Stimulated activated CD4-positive, alpha-beta T cell treated with anti-CD3 and anti-CD28 coated beads, Interleukin-1b, Interleukin-23, amount 100 ng/mL, for 1 hour (primary cell): ENCODE measurements at regions not wholly inside any gene's neighbourhood (a gene's known extent, or its start where the extent isn't known, plus 50 kb on each side); places are given as distances from the start of the nearest gene placed in this dataset.
"Not testable (repeated sequence)": the region's sequence is repeated elsewhere in the genome, so short reads cannot be mapped to it uniquely, and the experiment has no call there.

ENCODE experiments used
- DNase-seq, 2 donors: peaks; one replicate each; pipeline ENCODE4 v3.0.0-alpha.2; 2020; ENCODE audit warnings: low read depth in 2 of 2

DNA sequence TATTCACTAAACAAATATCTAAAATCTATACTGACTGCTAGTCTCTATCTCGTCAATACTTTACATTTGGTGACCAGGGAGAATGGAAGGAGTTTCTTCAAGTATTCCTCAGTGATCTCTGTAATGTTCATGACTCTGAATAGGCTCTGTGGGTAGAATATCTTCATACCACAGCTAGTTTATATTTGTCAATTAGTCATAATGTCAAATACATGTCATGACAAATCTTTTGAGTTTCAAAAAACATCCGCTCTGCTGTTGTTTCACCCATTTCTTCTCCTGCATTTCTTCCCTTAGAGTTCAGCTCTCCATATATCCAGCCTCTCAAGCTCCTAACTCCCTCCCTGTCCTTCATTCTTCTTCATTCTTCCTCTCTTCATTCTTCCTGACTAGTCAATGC, 206.5 kb upstream of the FANCL start:
- DNase-seq = no peak

DNA sequence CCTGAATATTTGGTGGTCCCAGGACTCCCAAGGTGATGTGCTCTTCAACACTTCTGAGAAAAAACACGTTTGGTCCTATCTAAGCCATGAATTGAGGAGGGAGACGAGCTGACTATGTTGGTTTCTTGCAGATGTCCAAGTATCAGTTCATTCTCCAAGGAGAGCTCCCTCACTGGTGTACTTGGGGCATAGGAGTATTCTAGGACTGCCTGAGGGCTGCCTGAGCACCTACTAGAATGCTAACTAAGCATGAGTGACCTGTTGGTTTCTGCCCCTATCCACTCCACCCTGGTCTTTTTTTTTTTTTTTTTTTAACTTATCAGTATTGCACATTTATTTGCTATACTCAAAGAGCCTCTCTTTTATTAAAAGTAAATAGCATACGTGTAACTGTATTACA, 200.5 kb upstream of the FANCL start:
- no peak for DNase-seq

DNA sequence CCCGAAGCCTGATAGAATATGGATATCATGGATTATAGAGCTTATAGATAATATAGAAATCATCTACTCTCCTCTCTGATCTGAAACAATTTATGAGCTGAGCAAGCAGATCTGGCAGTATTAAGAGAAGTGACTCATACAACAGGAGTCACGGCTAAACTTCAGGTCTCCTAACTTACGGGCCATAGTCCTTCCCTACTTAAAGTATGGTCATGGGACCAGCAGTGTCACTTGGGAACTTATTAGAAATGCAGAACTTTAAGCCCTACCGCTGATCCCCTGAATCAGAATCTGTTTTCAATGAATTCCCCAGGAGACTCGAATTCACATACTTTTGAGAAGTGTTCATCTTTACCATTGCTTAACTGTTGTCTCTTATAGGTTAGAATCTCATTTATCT, 195.7 kb upstream of the FANCL start:
- DNase-seq = no peak

DNA sequence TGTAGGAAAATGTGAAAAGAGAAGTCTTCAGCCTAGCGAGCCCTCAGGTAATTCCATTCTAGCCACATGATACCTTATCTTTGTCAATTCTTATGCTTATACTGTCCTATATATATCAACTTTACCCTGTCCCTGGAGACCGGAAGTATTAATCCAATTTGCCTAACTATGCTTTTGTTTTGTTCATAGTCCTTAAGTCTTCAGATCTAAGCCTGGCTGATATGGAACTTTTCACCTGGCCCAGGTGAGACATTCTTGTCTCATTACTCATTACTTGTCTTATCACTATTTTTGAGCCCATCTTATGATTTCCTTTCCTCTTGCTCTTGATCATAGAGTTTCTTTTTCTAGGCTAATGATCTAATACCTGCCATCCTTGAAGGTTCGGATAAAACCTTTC, 194.1 kb upstream of the FANCL start:
- no peak for DNase-seq

DNA sequence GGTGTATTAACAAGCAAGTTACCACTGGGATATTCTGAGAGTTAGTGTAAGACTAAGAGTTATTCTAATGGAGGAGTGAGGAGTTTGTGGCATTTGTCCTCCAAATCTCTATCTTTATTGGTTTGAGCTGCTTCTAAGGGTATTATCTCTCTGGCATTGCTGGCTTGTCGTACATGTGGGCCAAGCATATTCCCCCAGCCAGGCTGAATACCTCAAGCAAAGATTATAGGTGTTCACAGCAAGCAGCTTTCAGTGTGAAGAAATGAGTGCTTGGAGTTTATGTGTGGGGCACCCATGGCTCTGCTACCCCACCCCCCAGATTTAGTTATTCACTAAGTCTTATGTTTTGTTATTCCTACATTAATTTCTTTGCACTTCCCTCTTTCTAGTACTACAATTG, 193.6 kb upstream of the FANCL start:
- no peak for DNase-seq

DNA sequence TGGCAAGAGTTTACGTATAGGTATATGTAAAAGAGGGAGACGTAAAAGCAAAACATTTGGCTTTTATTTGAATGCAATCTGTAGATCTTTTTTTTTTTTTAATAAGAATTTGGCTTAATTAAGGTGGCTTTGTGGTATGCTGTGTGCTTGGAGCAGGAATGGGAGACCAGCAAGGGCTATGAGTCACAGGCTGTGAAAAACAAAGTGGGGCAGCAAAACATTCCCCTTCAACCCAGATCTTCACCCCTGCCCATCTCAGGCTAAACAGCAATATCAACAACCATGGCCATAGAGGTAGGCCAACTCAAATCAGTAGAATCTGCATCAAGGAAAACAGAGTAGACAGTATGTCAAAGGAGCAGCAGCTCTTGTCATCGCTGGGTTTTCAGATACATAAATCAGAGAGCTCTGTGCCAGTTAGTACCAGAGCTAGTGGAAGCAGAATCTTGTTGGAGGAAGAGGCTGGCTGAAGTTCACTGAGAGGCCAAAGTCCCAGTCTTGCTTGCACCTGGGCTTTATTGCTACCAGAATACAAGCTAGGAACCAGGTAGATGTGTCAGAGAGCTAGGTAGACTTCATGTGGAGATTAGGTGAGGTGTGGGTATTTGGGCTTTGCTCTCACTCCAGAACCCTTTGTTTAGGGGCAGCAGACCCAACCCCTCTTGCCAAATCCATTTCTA, 191.5 kb upstream of the FANCL start:
- DNase-seq = no peak

DNA sequence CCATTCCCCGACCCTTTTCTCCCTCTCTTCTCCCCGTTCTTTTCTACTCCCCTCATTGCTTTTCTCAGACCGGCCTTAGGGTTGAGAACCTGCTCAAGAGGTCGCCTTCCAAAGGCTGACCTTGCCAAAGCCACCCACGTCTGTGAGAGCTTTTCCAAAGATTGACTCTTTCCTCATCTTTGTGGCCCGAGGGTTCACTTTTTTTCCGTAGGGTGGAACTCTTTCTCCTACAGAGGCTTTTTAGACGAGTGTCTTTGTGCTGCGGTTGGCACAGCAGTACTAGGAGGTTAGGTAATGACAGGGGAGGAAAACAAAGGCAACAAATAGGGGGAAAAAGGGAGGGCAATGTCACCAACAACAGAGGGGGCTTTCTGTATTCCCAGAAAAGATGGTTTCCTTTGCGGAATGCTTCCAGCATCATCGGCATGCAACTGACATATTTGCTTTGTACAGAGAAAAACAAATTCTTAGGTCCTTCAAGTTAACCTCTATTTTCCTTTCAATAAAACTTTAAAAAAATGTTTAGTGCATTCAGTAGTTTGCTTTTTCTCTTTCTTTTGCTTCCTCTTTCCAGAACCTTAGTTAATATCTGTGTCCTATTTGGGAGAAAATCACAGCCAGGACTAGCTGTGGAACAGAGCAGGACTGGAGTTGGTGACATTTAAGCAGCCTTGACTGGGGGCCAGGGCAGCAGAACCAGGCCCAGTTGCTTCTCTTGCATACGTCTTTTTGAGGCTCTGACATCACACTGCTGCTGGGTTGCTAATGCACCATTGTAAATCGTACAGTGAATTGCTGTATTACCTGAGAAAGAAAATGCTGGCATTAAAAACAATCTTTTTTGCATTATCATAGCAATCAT, 188.1 kb upstream of the FANCL start:
- DNase-seq = no peak

DNA sequence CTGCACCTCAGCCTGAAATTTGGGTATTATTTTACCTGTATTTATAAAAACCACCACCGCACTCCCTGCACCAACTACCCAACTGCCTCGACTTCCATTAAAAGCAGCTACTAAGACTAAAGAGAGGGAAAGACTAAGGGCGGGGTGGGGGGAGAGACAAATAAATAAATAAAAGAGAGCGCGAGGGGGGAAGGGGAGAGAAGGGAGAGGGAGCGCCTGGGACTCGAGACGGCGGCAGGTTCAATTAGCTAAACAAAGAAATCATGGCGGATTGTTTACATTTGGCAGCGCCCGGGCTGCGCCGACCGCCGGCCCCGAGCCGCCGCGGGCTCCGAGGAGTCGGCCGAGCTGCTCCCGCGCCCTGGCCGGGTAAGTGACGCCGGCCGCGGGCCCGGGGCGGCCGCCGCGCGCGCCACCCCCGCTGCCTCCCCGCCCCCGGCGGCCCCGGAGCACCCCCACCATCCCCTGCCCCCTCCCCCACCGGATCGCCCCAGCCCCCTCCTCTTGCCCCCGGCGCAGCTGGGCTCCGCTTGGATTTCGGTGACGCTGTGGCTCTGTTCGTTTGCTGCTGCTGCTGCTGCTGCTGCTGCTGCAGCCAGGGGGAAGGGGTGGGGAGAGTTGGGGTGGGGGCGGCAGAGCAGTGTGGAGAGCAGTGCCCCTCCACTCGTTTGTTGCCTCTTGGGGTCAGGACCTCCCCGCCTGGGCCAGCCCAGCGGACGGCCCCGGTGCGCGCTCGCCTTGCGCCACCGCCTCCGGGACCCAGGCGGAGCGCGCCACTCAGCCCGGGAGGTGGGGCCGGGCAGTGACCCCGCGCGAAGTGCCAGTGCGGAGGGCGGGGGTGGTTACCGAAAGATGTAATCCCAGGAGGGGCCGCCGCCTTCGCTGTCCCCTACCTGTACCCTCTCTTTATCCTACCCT, 187.2 kb upstream of the FANCL start:
- no peak for DNase-seq

DNA sequence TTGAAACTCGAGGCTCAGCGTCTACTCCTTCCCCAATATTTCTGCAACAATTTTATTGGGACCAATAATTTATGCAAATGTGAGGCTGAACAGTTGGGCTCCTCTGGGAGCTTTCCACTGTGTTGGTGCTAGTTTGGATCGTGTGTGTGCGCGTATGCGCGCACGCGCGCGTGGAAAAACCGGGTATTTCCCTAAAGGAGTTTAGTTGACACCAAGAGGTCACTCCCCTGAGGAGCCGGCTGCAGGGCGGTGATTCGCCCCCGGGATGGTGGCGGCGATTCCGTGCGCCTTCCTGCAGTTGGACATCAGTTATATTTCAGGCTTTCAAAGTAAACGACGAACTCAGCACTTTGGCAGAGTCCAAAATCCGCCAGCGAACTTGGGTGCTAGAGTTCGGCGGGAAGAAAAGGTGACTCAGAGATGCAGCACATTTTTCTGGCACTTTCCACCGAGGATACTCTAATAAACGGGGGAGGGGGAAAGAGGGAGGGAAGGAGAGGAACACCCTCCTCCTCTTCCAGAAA, 186.5 kb upstream of the FANCL start:
- DNase-seq = no peak

DNA sequence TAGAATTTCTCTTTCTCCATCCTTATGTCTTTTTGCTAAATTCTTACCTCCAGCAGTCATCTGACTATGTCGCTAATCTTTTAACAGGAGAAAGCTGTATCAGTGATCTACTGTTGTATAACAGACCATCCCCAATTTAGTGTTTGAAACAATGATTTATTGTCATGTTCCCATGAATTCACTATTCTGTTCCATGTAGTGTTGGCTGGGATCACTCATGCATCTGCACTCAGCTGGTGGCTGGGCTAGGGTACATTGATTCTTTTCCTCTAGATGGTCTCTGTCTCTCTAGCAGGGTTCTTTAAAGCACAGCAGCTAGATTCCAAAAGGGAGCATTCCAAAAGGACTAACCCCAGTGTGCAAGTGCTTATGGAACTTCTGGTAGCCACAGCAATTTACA, 184.2 kb upstream of the FANCL start:
- no peak for DNase-seq

DNA sequence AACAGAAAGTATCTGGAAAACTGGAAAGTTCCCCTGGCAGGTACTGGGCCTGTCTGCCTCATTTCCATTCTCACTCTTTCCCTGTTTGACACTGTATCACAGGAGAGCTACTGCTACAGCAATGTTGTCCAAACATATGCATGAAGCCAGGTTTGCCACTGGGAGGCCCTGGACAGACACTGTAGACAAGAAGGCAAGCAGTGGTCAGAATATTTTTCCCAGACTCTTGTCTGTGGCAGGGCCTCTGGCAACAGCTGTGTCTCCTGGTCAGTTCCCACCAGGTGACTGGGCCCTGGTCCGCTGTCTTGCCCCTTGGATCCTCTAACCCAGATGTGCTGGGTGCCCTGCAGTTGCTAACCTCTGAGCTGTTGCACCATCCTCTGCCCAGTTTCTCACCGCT, 178.9 kb upstream of the FANCL start:
- no peak for DNase-seq

DNA sequence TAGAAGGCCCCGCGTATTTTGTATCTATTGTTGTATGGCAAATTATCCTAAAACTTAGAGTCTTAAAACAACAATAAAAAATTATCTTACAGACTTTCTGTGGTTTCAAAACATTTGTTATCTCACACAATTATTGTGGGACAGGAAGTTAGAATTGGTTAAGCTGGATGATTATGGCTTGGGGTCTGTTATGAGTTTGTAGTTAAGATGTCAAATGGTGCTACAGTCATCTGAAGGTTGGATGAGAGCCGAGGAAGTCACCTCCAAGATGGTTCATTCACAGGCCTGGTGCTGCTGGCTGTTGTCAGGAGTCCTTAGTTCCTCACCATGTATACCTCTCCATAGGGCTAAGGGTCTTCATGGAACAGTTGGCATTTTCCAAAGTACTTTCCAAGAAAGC, 175.6 kb upstream of the FANCL start:
- DNase-seq = no peak

DNA sequence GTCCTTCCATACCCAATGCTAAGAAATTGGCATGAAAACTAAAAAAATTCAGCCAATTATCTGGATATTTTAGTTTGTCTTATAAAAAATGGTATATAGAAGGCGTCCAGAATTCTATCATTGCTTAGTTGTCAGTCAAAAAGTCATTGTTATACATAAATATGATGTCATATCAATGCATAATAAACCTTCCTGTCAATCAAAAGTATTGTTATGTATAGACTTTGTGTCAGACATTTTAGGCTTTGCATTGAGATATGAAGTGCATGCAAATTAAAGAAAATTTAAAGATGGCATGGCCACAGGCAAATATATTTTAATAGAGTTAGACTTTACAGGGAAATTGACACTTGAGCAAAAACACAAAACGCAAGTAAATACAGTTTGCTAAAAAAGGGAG, 173.4 kb upstream of the FANCL start:
- DNase-seq = no peak

DNA sequence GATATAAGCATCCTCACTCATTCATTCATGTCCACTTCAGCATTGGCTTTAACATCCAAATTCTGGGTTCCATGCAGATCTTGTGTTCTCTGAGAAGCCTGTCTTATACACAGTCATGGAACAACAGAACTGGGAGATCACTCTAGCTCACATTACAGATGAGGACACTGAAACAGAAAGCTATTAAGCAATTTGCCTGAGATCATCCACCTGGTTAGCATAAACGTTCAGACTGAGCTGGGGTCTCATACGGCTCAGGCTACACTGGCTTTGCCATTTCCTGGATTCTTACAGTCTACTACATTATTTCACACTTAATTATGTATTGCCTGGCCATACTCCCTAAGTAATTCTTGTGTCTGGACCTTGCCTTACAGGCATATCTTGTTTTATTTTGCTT, 169.4 kb upstream of the FANCL start:
- DNase-seq = no peak

DNA sequence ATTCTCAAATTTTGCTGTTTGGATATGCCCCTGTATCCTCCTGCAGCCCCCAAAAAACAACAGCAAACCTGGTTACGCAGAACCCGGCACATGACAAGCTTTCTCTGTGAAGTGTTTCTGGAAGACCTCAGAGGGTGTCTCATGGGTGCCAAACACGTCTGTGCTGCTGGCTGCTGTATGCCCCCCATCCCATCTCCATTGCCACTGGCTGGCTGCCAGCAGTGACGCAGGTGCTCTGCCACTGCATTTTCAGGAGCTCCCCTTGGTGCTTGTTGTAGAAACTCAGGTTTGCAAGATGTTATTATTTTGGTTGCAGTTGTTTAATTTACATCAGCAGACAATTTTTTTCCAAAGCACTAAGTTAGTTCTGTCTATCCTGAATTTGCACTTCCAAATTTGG, 166.4 kb upstream of the FANCL start:
- DNase-seq = no peak

DNA sequence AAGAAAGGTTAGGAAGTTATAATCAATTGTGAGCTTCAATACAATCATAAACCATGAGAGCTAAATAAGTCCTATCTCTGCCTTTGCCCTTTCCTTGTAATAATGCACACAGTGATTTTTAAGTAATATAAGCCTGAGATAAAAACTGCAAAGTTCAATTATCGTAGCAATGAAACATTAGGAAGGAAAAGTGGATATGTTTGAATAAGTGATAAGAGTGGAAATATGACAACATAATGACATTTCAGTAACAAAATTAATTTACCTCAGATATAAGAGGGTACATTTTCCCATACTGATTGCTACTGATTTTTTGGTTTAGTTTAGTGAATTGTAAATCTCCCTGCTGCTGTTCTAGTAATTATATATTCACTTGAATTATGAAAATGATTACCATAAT, 164.2 kb upstream of the FANCL start:
- DNase-seq = no peak

DNA sequence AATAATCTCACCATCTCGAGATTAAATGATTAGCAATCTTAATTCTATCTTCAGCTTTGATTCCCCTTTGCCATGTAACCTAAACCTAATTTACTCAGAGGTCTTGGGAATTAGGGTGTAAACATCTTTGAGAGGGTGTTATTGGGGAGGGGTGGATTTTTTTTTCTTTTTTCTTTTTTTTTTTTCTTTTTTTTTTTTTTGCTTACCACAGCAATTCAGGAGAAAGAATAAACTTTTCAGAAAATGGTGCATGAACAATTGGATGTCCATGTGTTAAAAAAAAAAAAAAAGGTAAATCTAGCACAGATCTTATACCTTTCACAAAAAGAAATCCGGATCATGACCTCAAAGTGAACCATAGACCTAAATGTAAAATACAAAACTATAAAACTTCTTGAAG, 160.8 kb upstream of the FANCL start:
- DNase-seq = no peak

DNA sequence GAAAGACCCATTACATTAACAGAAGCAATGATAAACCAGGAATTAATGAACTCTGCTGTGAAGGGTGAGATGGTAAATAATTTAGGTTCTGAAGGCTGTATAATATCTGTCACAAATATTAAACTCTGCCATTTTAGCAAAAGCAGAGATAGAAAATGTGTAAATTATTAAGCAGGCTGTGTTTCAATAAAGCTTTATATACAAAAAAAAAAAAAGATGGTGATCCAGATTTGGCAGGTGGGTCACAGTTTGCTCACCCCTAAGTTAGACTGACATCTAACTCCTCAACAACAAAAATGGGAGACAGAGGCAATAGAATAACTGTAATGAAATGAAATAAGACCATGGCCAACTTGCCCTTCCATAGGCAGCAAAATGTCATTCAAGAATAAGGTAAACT, 157.3 kb upstream of the FANCL start:
- no peak for DNase-seq

DNA sequence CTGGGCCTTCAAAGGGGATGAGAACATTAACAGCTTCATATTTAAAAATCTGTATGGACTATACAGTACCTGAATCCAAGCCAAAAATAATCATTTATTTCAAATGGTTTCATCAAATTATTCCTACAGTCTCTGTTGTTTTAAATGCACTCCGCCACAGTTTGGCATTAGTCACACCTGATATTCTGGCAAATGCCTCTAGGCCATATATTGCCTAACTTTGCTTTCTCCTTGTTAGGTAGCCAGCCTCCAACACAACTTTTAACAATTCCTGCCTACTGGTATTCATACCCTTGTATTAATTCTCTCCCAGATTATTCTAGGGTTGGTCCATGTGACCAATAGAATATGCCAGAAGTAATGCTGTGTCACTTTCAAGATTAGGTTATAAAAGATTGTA, 146.6 kb upstream of the FANCL start:
- DNase-seq = no peak

DNA sequence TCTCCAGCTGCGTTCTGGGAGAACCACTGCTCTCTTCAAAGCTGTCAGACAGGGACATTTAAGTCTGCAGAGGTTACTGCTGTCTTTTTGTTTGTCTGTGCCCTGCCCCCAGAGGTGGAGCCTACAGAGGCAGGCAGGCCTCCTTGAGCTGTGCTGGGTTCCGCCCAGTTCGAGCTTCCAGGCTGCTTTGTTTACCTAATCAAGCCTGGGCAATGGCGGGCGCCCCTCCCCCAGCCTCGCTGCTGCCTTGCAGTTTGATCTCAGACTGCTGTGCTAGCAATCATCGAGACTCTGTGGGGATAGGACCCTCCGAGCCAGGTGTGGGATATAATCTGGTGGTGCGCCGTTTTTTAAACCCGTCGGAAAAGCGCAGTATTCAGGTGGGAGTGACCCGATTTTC, 145.8 kb upstream of the FANCL start:
- not testable (repeated sequence) for DNase-seq

DNA sequence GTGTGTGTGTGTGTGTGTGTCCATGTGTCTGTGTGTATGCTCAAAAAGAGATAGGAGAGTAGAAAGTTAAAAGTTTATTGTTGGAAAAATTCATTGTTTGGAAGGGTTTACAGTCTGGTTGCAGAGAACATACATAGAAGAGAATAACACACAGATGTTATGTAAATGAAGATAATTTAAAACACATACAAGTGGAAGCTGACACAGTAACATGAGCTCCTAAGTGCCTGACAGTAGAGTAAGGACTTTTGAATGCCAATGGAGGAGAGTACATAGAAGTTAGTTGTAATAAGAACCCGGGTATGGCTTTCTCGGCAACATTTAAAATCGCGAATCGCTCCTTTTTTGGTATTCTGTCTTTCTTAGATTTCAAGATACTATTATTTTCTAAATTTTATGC, 137.0 kb upstream of the FANCL start:
- no peak for DNase-seq

DNA sequence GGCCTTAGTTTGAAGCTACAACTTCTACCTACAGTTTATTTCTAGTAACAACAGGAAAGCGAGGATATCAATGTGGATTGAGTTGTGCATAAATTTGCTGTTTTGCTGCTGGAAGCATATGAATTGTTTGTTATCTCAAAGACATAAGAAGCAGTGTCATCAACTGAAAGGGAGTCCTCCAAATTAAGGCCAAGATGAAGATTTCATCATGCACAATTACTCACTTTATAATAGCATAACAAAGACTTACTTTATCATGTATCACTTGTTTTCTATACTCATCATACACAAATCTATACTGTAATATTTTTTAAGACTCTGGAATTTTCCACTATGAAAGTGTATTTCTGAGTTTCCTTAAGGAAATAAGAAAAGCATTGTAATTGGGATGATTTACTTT, 136.1 kb upstream of the FANCL start:
- DNase-seq = no peak
